Psoas muscle (tissue), 7 donors: ENCODE measurements at regions not wholly inside any gene's neighbourhood (a gene's known extent, or its start where the extent isn't known, plus 50 kb on each side); places are given as distances from the start of the nearest gene placed in this dataset.

Experiments used
- ATAC-seq, 4 donors: fragments of 200-7000 bp; cut with Tn5 transposase; one replicate each; pipeline ENCODE4 v1.9.1; 2020; ENCODE audit warnings: moderate library complexity in 3 of 4, mild to moderate bottlenecking in 2 of 4
- DNase-seq, 2 donors: peaks; one replicate each; pipeline ENCODE4 v3.0.0-alpha.2; 2020
- H3K27ac ChIP-seq: fragments of 200-600 bp; one replicate; pipeline ENCODE4 v1.8.0; 2022
- H3K27me3 ChIP-seq, 3 donors: fragments of 200-600 bp in 1 of 3; one replicate each; pipeline versions ENCODE4 v1.6.1 to v1.8.0; 2013 to 2022; ENCODE audit warnings: low read length in 2 of 3, mild to moderate bottlenecking in 2 of 3, moderate library complexity in 1 of 3; ENCODE audit not compliant: insufficient read depth in 3 of 3
- H3K36me3 ChIP-seq, 2 donors: fragments of 200-600 bp in 1 of 2; one replicate each; pipeline versions ENCODE4 v1.6.1 to v1.8.0; 2013 to 2022; ENCODE audit warnings: low read depth in 1 of 2, mild to moderate bottlenecking in 1 of 2, moderate library complexity in 1 of 2; ENCODE audit not compliant: insufficient read depth in 1 of 2
- H3K4me1 ChIP-seq: fragments of 200-600 bp; one replicate; pipeline ENCODE4 v1.8.0; 2022
- H3K4me3 ChIP-seq: fragments of 200-600 bp; one replicate; pipeline ENCODE4 v1.8.0; 2022; ENCODE audit warnings: mild to moderate bottlenecking
- H3K9me3 ChIP-seq: fragments of 200-600 bp; one replicate; pipeline ENCODE4 v1.8.0; 2022
- WGBS, 3 donors: extraction: QIAGEN DNeasy Blood & Tissue Kit; methylation state at CpG; one replicate each; pipeline versions ENCODE4 v1.1.6 to v1.1.7; 2013; 5-methylcytosine and 5-hydroxymethylcytosine counted together
- intact Hi-C, 2 donors: fragments of 100-400 bp; cut with DNase I; formaldehyde crosslinking; loops; one replicate each; pipeline versions ENCODE4 v1.11.0 to v1.14.2; 2022
- TF ChIP-seq, protein P1 (sequence below): fragments of 200-600 bp; IDR thresholded peaks from one replicate; pipeline ENCODE4 v1.8.0; 2022; ENCODE audit warnings: antibody characterized with exemption
- donor health status: healthy with polysubstance abuse.
- donor health status: DM: no; HTN: no; CAD: no; lungs with moderate emphysema.
- donor health status: Bipolar disorder and iron deficiency.
- donor health status: healthy.
- donor health status: DM: yes; HTN: yes; CAD: no.
- donor health status: DM: no; HTN: no; CAD: no.
- donor health status: DM: yes; HTN: yes; CAD: no.

DNA sequence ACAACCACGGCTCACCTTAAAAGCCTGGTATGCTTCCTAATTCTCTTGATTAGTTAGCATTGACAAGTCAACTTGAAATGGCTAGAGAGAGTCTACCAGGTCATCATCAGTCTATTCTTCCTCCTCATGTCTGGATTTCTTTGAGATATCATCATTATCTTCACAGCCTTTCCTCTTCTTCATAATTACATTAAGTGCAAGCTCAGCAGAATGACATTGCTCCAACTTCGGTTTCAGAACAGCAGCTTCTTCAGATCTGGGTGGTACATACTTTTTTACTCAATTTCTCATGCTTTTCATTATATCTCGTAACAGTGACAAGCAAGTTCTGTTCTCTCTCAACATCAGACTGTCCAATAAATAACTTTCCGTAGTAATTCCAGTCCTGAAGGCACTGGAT lies 337.5 kb upstream of the TENM3 start:
- DNase-seq (no peak), ATAC-seq (no peak)
- WGBS, 3 donors = 84 to 87% (median 85%) methylated on average over 4 of the region's 4 CpGs
- H3K36me3 ChIP-seq = no peaks in the 10 kb centered on the region
- H3K27ac ChIP-seq = no peak overlapping the region
- no peaks in the 10 kb centered on the region for H3K4me1 ChIP-seq
- TF ChIP-seq, protein P1, sequence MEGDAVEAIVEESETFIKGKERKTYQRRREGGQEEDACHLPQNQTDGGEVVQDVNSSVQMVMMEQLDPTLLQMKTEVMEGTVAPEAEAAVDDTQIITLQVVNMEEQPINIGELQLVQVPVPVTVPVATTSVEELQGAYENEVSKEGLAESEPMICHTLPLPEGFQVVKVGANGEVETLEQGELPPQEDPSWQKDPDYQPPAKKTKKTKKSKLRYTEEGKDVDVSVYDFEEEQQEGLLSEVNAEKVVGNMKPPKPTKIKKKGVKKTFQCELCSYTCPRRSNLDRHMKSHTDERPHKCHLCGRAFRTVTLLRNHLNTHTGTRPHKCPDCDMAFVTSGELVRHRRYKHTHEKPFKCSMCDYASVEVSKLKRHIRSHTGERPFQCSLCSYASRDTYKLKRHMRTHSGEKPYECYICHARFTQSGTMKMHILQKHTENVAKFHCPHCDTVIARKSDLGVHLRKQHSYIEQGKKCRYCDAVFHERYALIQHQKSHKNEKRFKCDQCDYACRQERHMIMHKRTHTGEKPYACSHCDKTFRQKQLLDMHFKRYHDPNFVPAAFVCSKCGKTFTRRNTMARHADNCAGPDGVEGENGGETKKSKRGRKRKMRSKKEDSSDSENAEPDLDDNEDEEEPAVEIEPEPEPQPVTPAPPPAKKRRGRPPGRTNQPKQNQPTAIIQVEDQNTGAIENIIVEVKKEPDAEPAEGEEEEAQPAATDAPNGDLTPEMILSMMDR = no peak
- no peaks in the 10 kb centered on the region for H3K9me3 ChIP-seq
- no peak overlapping the region for H3K4me3 ChIP-seq
- intact Hi-C loops = no loop called here
- no peaks in the 10 kb centered on the region for H3K27me3 ChIP-seq

DNA sequence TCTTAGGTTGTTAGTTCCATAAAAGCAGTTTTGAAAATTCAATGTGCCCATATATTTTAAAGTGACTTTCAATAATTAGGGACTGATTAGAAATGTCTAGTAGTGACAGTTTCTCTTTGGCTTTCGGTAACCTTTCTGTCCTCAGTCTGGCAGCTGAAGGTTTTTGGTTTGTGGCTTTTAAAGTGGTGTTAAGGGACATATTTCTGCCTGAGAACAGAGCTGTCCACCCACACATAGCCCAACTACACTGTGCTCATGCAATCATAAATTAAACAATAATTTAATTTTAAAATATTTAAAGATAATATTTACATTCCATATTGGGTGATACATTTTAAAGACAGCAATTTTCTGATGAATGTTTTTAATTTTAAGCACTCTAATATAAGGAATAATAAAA lies 335.0 kb upstream of the TENM3 start:
- Histone ChIP-seq H3K27ac (no peak overlapping the region), H3K4me3 (no peak overlapping the region), H3K36me3 (no peaks in the 10 kb centered on the region), H3K4me1 (no peaks in the 10 kb centered on the region), H3K9me3 (no peaks in the 10 kb centered on the region), H3K27me3 (no peaks in the 10 kb centered on the region)
- TF ChIP-seq, protein P1 = no peak
- no peak for DNase-seq
- WGBS, 3 donors = 35 to 59% (median 43%) methylated on average over 1 of the region's 1 CpG
- intact Hi-C loops = no loop called here
- ATAC-seq = no peak

DNA sequence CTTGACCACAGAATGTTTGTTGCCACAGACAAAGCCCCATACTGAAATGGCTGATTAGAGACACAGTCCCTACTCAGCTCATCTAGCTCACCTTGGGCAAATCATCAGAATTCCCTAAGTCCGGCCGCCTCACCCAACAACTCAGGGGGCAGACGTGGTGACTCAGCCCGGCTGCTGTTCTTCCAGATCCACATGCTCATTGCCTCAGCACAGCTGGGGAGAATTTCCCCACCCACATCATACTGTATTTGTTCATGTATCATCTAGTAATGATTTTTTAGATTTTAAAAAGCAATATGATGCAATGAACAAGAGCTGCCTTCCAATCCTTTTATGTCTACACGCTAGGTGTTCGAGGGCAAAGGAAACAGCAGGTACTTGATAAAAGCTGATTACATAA lies 333.8 kb upstream of the TENM3 start:
- ATAC-seq (no peak), DNase-seq (no peak)
- Histone ChIP-seq H3K4me3 (no peak overlapping the region), H3K27ac (no peak overlapping the region), H3K36me3 (no peaks in the 10 kb centered on the region), H3K9me3 (no peaks in the 10 kb centered on the region), H3K4me1 (no peaks in the 10 kb centered on the region), H3K27me3 (no peaks in the 10 kb centered on the region)
- TF ChIP-seq, protein P1 = no peak
- intact Hi-C loops = no loop called here
- WGBS, 3 donors = 63 to 72% (median 65%) methylated on average over 6 of the region's 6 CpGs

DNA sequence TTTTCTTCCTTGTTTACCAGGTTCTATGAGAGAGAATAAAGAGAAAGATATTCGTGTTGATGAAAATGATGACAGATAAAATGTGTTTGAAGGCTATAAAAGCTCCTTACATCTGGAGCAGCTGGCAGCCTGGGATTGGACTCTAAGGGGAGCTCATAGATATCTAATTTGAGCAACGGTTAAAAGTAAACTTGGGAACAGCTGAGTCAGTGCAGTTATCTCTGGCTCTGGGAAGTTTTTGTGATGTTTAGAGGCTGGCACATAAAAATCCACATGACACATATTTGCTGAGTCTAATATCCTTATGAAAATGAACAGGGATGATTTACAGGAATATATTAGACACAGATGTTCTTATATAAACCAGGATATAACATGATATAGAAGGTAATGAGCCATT lies 331.8 kb upstream of the TENM3 start:
- DNase-seq = no peak
- ATAC-seq = no peak
- H3K36me3 ChIP-seq = no peaks in the 10 kb centered on the region
- TF ChIP-seq, protein P1 = no peak
- H3K4me3 ChIP-seq = no peak overlapping the region
- 11 to 22% (median 16%) methylated on average over 2 of the region's 2 CpGs for WGBS, 3 donors
- intact Hi-C loops = no loop called here
- H3K27me3 ChIP-seq = no peaks in the 10 kb centered on the region
- no peaks in the 10 kb centered on the region for H3K4me1 ChIP-seq
- no peak overlapping the region for H3K27ac ChIP-seq
- H3K9me3 ChIP-seq = no peaks in the 10 kb centered on the region

DNA sequence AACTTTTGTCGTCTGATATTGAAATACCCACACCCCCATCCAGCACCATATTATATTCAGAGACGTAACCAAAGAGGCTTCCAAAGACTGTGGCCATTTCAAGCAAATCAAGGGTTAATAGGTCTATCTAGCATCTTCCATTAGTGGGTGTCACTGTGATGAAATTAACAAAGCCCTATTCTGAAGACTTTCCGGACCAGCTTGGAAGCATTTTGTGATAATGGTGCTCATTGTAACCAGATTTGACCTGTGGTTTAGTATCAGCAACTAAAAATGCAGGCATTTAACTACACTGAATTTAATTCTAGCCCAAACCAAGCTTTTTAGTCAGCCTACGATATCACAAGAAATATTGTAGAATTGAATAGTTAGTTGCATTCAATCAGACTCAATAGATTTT lies 309.7 kb upstream of the TENM3 start:
- Histone ChIP-seq H3K9me3 (no peaks in the 10 kb centered on the region), H3K27ac (no peak overlapping the region), H3K4me3 (no peak overlapping the region), H3K27me3 (no peaks in the 10 kb centered on the region), H3K4me1 (no peaks in the 10 kb centered on the region), H3K36me3 (no peaks in the 10 kb centered on the region)
- intact Hi-C loops = no loop called here
- ATAC-seq (no peak), DNase-seq (no peak)
- 82 to 89% (median 84%) methylated on average over 4 of the region's 4 CpGs for WGBS, 3 donors
- TF ChIP-seq, protein P1 = no peak
